DOHH2 (cell line): ENCODE measurements at regions not wholly inside any gene's neighbourhood (a gene's known extent, or its start where the extent isn't known, plus 50 kb on each side); places are given as distances from the start of the nearest gene placed in this dataset.

Source experiments
- H3F3A ChIP-seq: fragments of 200-600 bp; sonication (generic), shearing (Covaris generic); 2 replicates; pipeline ENCODE4 v1.6.0; 2016; ENCODE audit warnings: antibody characterized with exemption, mild to moderate bottlenecking; ENCODE audit not compliant: control insufficient read depth, insufficient read depth
- H3K27ac ChIP-seq: fragments of 200-600 bp; sonication (generic); 2 replicates; pipeline ENCODE4 v1.5.1; 2014; ENCODE audit warnings: low read depth, mild to moderate bottlenecking, low read length, moderate library complexity
- H3K27me3 ChIP-seq: fragments of 200-600 bp; sonication (generic); 2 replicates; pipeline ENCODE4 v1.6.1; 2014; ENCODE audit warnings: mild to moderate bottlenecking, low read length, mixed read lengths; ENCODE audit not compliant: control insufficient read depth
- H3K36me3 ChIP-seq: fragments of 200-600 bp; sonication (generic); 2 replicates; pipeline ENCODE4 v1.6.1; 2014; ENCODE audit warnings: mild to moderate bottlenecking, low read length, moderate library complexity, mixed read lengths; ENCODE audit not compliant: control insufficient read depth
- H3K4me1 ChIP-seq: fragments of 200-600 bp; sonication (generic); 2 replicates; pipeline ENCODE4 v1.6.1; 2014; ENCODE audit warnings: mild to moderate bottlenecking, low read length, mixed read lengths; ENCODE audit not compliant: control insufficient read depth
- H3K4me2 ChIP-seq: fragments of 200-600 bp; sonication (generic); 2 replicates; pipeline ENCODE4 v1.6.0; 2014; ENCODE audit warnings: mild to moderate bottlenecking, low read length, moderate library complexity
- H3K4me3 ChIP-seq: fragments of 200-600 bp; sonication (generic); 2 replicates; pipeline ENCODE4 v1.5.1; 2014; ENCODE audit warnings: mild to moderate bottlenecking, low read length, mixed read lengths
- H3K79me2 ChIP-seq: fragments of 200-600 bp; sonication (generic); 2 replicates; pipeline ENCODE4 v1.6.1; 2014; ENCODE audit warnings: mild to moderate bottlenecking, low read length, mixed read lengths; ENCODE audit not compliant: control insufficient read depth
- H3K9me2 ChIP-seq: fragments of 200-600 bp; sonication (generic); replicated peaks from 2 replicates; pipeline ENCODE4 v1.6.1; 2014; ENCODE audit warnings: mild to moderate bottlenecking, low read length, mixed read lengths; ENCODE audit not compliant: control insufficient read depth
- H3K9me3 ChIP-seq: fragments of 200-600 bp; sonication (generic); 2 replicates; pipeline ENCODE4 v1.6.1; 2014; ENCODE audit warnings: antibody characterized with exemption, low read length, mixed read lengths; ENCODE audit not compliant: control insufficient read depth, insufficient read depth
- H4K20me1 ChIP-seq: fragments of 200-600 bp; sonication (generic); 2 replicates; pipeline ENCODE4 v1.6.0; 2014; ENCODE audit warnings: low read depth, mild to moderate bottlenecking, antibody characterized with exemption, low read length, moderate library complexity; ENCODE audit not compliant: control insufficient read depth, insufficient read depth
- CTCF ChIP-seq: fragments of 200-600 bp; sonication (generic); IDR thresholded peaks from one replicate; pipeline ENCODE4 v1.5.1; 2014; ENCODE audit warnings: antibody characterized with exemption, mild to moderate bottlenecking, low read depth, low read length; ENCODE audit not compliant: poor library complexity, severe bottlenecking
- EZH2phosphoT487 ChIP-seq: fragments of 200-600 bp; sonication (generic); IDR thresholded peaks from 2 replicates; pipeline ENCODE4 v1.6.1; 2017; ENCODE audit warnings: borderline replicate concordance, mild to moderate bottlenecking, antibody characterized with exemption, low read length, moderate library complexity, mixed read lengths

DNA sequence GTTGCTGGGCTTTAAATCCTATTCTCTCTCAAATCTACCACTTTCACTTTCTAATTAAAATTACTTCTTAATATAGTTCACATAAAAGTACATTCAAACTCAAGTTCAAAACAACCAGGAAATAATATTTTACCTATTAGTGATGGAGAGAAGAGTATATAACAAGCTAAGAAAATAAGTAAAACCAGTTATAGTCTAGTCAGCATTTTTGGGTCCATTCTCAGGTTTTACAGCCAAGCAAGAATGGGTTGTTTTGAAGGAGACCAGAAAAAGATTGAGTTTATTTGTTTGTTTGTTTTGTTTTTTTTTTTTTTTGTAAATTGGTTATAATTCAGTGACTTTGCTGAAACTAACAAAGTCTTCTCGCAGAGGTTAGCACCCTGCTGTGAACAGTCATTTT is 106.3 kb upstream of the PTPRZ1 start:
- no peaks in the 10 kb centered on the region for H3K9me2 ChIP-seq
- H3K4me3 ChIP-seq, result no peak overlapping the region
- no peak overlapping the region for H3K27ac ChIP-seq
- H3K79me2 ChIP-seq, result no peaks in the 10 kb centered on the region
- H3K4me2 ChIP-seq, result no peak overlapping the region
- H3K36me3 ChIP-seq, result no peaks in the 10 kb centered on the region
- no peak for TF ChIP-seq CTCF
- TF ChIP-seq EZH2phosphoT487, result no peak
- no peaks in the 10 kb centered on the region for H3K9me3 ChIP-seq
- H4K20me1 ChIP-seq, result no peaks in the 10 kb centered on the region
- no peaks in the 10 kb centered on the region for H3K27me3 ChIP-seq
- no peaks in the 10 kb centered on the region for H3F3A ChIP-seq
- peaks cover 3% of the 10 kb centered on the region; the same call in 1 of the 2 replicates for H3K4me1 ChIP-seq

DNA sequence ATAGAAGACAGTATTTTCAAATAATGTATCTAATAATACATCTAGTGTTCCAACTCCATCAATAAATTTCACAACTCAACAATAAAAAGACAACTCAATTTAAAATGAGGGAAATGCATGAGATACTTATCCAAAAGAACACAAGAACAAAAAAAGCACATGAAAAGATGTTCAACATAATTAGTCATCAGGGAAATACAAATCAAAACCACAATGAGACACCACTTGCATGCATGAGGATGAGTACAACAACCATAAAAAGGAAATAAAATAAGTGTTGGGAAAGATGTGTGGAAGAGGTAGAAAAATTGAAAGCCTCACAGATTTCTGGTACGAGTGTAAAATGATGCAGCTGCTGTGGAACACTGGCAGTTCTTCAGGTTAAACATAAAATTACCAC is 111.6 kb upstream of the PTPRZ1 start:
- TF ChIP-seq CTCF (no peak), EZH2phosphoT487 (no peak)
- H3F3A ChIP-seq, result no peaks in the 10 kb centered on the region
- no peaks in the 10 kb centered on the region for H3K36me3 ChIP-seq
- no peaks in the 10 kb centered on the region for H3K27me3 ChIP-seq
- H3K9me2 ChIP-seq, result no peaks in the 10 kb centered on the region
- H3K9me3 ChIP-seq, result no peaks in the 10 kb centered on the region
- H3K4me3 ChIP-seq, result no peak overlapping the region
- H3K4me2 ChIP-seq, result no peak overlapping the region
- H3K79me2 ChIP-seq, result no peaks in the 10 kb centered on the region
- H3K27ac ChIP-seq, result no peak overlapping the region
- H4K20me1 ChIP-seq, result no peaks in the 10 kb centered on the region
- H3K4me1 ChIP-seq, result no peaks in the 10 kb centered on the region

DNA sequence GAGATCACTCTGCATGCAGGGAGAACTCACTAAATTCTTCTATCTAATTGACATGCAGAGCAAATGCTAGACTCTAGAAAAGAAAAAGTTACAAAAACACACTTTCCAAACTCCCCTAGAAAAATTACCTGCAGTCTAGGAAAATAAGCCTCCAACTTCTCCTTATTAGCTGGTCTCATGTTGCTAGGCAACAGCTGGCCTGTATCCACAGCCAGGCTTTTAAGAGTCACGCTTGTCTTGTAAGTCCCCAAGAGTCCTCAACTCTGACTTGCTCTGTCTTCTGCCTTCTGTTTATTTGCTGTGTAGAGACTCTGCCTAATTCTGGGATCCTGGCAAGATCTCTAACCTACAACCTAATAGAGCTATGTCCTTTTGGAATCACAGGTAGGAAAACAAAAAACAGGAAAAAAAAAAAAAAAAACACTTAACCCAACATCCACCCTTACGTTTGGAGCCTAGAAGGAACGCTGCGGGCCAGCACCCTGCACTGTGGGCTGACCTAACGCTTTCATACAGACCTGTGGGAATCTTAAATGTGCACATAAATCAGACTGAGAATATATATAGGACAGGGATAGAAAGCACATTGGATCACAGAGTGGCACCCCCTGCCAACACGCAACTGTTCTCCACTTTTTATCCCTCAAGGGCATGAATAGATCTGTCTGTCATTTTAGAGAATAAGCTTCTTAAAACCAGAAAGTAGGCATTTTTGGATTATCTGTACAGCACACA is 117.0 kb upstream of the PTPRZ1 start:
- Histone ChIP-seq H3K9me2 (no peaks in the 10 kb centered on the region), H3F3A (no peaks in the 10 kb centered on the region), H3K79me2 (no peaks in the 10 kb centered on the region), H3K4me3 (no peak overlapping the region), H3K9me3 (no peaks in the 10 kb centered on the region), H3K36me3 (no peaks in the 10 kb centered on the region), H3K27me3 (peaks cover 9% of the 10 kb centered on the region; the same call in 1 of the 2 replicates), H4K20me1 (no peaks in the 10 kb centered on the region), H3K4me2 (no peak overlapping the region), H3K27ac (no peak overlapping the region), H3K4me1 (no peaks in the 10 kb centered on the region)
- TF ChIP-seq CTCF, result no peak
- TF ChIP-seq EZH2phosphoT487, result no peak
